Lung (tissue), 11 donors: ENCODE measurements at regions not wholly inside any gene's neighbourhood (a gene's known extent, or its start where the extent isn't known, plus 50 kb on each side); places are given as distances from the start of the nearest gene placed in this dataset.

Source experiments
- ATAC-seq: fragments of 200-7000 bp; cut with Tn5 transposase; one replicate; pipeline ENCODE4 v1.9.1; 2020; ENCODE audit warnings: moderate number of reproducible peaks; ENCODE audit not compliant: insufficient read depth, low FRiP score
- DNase-seq, 3 donors: peaks; one replicate each; pipeline ENCODE4 v3.0.0-alpha.2; 2013 to 2017
- H3K27ac ChIP-seq, 2 donors: one replicate each; pipeline ENCODE4 v1.5.1; 2013; ENCODE audit warnings: mild to moderate bottlenecking in 2 of 2, moderate library complexity in 2 of 2, control low read depth in 1 of 2, inconsistent platforms in 1 of 2, low read depth in 1 of 2, low read length in 1 of 2
- H3K27me3 ChIP-seq, 3 donors: one replicate each; pipeline ENCODE4 v1.5.1; 2013; ENCODE audit warnings: low read length in 2 of 3; ENCODE audit not compliant: control insufficient read depth in 3 of 3, insufficient read depth in 3 of 3
- H3K36me3 ChIP-seq, 4 donors: one replicate each; pipeline ENCODE4 v1.5.1; 2013; ENCODE audit warnings: low read length in 4 of 4, mild to moderate bottlenecking in 1 of 4, moderate library complexity in 1 of 4; ENCODE audit not compliant: control insufficient read depth in 4 of 4, insufficient read depth in 4 of 4
- H3K4me1 ChIP-seq, 5 donors: one replicate each; pipeline ENCODE4 v1.5.1; 2013; ENCODE audit warnings: low read length in 5 of 5, mild to moderate bottlenecking in 2 of 5, moderate library complexity in 1 of 5; ENCODE audit not compliant: control insufficient read depth in 5 of 5, insufficient read depth in 5 of 5
- H3K4me3 ChIP-seq: one replicate; pipeline ENCODE4 v1.5.1; 2013; ENCODE audit warnings: mild to moderate bottlenecking, control low read depth, moderate library complexity
- H3K9ac ChIP-seq, 2 donors: one replicate each; pipeline ENCODE4 v1.5.1; 2013; ENCODE audit warnings: low read length in 2 of 2, control low read depth in 1 of 2; ENCODE audit not compliant: insufficient read depth in 1 of 2
- H3K9me3 ChIP-seq, 4 donors: one replicate each; pipeline ENCODE4 v1.5.1; 2013; ENCODE audit warnings: low read length in 3 of 4, mild to moderate bottlenecking in 1 of 4, moderate library complexity in 1 of 4; ENCODE audit not compliant: control insufficient read depth in 4 of 4, insufficient read depth in 3 of 4
- WGBS, 2 donors: extraction: QIAGEN DNeasy Blood & Tissue Kit; methylation state at CpG; one replicate each; pipeline ENCODE4 v1.1.7; 2013; 5-methylcytosine and 5-hydroxymethylcytosine counted together
- TF ChIP-seq, protein P1 (sequence below): IDR thresholded peaks from 2 replicates; pipeline ENCODE4 v1.5.1; 2012; ENCODE audit warnings: mild to moderate bottlenecking; ENCODE audit errors: control extremely low read depth, extremely low read depth
- donor health status: control.
- donor health status: control.
- donor health status: Bipolar disorder and iron deficiency.
- donor health status: healthy.
- donor health status: DM: yes; HTN: yes; CAD: no.

DNA sequence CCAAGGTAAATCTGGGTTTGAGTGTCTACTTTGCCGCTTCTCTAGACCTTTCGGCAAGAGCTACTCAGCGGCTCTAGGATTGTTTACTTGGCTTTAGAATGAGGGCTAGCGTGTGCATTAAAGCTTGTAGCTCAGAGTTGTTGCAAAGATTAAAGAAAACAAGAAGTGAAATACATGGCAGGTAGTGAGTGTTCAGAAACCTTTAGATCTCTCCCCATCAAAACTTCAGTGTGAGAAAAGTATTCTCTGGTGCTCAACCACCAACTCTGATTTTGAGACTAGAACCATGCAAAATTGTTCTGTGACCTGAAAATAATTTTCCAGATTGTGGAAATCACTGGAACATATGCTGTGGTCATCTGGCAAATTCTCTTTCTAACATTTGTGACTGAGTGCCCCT is 512.0 kb downstream of the CMPK2 start:
- H3K27me3 ChIP-seq: no peaks in the 10 kb centered on the region
- ATAC-seq: no peak
- 70 to 91% methylated on average over 4 of the region's 4 CpGs for WGBS, 2 donors
- no peaks in the 10 kb centered on the region for H3K36me3 ChIP-seq
- H3K4me1 ChIP-seq: no peaks in the 10 kb centered on the region
- no peak for DNase-seq
- H3K9ac ChIP-seq: no peak overlapping the region
- no peak overlapping the region for H3K27ac ChIP-seq
- H3K4me3 ChIP-seq: no peak overlapping the region
- peaks cover 0 to 2% (median 0%) of the 10 kb centered on the region in 4 donors for H3K9me3 ChIP-seq
- TF ChIP-seq, protein P1, sequence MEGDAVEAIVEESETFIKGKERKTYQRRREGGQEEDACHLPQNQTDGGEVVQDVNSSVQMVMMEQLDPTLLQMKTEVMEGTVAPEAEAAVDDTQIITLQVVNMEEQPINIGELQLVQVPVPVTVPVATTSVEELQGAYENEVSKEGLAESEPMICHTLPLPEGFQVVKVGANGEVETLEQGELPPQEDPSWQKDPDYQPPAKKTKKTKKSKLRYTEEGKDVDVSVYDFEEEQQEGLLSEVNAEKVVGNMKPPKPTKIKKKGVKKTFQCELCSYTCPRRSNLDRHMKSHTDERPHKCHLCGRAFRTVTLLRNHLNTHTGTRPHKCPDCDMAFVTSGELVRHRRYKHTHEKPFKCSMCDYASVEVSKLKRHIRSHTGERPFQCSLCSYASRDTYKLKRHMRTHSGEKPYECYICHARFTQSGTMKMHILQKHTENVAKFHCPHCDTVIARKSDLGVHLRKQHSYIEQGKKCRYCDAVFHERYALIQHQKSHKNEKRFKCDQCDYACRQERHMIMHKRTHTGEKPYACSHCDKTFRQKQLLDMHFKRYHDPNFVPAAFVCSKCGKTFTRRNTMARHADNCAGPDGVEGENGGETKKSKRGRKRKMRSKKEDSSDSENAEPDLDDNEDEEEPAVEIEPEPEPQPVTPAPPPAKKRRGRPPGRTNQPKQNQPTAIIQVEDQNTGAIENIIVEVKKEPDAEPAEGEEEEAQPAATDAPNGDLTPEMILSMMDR: no peak

DNA sequence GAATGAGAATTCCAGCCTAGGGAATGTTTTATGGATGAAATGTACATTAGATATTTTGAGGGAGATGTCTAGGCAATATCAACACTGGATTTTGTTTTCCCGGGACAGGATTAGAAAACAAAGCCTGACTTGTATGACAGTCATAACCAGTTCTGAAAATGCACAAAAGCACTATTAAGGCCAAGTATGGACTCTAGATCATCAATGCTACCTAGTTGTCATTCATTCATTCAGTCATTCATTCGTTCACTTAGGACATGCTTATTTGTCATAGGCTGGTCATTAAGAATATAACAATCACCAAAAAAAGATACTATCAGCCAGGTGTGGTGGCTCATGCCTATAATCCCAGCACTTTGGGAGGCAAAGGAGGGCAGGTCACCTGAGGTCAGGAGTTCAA is 511.2 kb downstream of the CMPK2 start:
- no peaks in the 10 kb centered on the region for H3K36me3 ChIP-seq
- no peaks in the 10 kb centered on the region for H3K4me1 ChIP-seq
- no peak overlapping the region for H3K4me3 ChIP-seq
- H3K9ac ChIP-seq: no peak overlapping the region
- ATAC-seq: no peak
- no peak overlapping the region for H3K27ac ChIP-seq
- TF ChIP-seq, protein P1: no peak
- H3K27me3 ChIP-seq: no peaks in the 10 kb centered on the region
- no peak for DNase-seq
- H3K9me3 ChIP-seq: peaks cover 0 to 2% (median 0%) of the 10 kb centered on the region in 4 donors
- 89 to 99% methylated on average over 2 of the region's 2 CpGs for WGBS, 2 donors

DNA sequence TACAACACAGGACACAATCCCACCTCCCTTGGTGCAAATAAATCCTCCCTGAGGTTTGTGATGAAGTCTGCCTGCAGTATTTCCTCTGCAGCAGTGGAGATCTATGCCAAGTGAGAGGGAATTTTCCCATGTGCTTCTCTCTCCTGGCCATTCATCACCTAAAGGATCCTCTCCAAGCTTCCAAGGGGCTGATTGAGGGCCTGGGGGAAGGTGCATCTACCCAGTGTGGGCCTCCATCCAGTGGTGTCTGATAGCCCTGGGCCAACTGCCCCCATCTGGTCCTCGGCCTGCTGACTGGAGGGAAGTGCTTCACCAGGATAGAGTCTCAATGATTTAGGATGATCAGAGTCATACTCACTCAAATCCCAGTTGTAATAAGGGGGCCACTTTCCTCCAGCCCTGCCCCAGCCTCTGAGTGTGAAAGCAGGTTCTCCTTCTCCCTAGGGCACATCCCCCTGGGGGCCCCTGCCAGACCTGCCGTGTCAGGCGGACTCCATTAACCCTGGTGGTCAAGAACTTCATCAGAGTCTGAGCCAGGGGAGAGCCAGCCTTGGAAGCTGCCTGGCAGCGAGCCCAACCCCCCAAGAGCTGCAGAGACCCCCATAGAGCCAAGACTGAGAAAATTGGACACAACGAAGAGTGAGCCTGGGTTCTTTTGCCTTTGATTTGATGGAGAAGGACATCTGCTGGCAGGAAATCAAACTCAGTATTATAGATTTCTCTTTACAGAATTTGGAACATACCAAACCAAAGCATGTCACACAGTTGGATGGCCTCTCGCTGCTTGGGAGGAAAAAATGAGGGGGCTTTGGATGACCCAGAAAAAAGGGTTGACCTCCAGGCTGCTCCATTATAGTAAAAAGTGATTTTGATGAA is 509.6 kb downstream of the CMPK2 start:
- DNase-seq (peak in 2 of 3 donors; percentile 25 to 33), ATAC-seq (no peak)
- H3K9ac ChIP-seq: no peak overlapping the region
- H3K27ac ChIP-seq: no peak overlapping the region
- 79 to 88% methylated on average over 6 of the region's 6 CpGs for WGBS, 2 donors
- no peak overlapping the region for H3K4me3 ChIP-seq
- H3K9me3 ChIP-seq: peaks cover 0 to 5% (median 0%) of the 10 kb centered on the region in 4 donors
- no peaks in the 10 kb centered on the region for H3K4me1 ChIP-seq
- no peaks in the 10 kb centered on the region for H3K27me3 ChIP-seq
- no peaks in the 10 kb centered on the region for H3K36me3 ChIP-seq
- TF ChIP-seq, protein P1: no peak
